Ammon's horn (tissue), 1 donor: ENCODE measurements at regions not wholly inside any gene's neighbourhood (a gene's known extent, or its start where the extent isn't known, plus 50 kb on each side); places are given as distances from the start of the nearest gene placed in this dataset.

Experiments used
- DNase-seq: peaks from one replicate; pipeline ENCODE4 v3.0.0-alpha.2; 2016; ENCODE audit warnings: low spot score

DNA sequence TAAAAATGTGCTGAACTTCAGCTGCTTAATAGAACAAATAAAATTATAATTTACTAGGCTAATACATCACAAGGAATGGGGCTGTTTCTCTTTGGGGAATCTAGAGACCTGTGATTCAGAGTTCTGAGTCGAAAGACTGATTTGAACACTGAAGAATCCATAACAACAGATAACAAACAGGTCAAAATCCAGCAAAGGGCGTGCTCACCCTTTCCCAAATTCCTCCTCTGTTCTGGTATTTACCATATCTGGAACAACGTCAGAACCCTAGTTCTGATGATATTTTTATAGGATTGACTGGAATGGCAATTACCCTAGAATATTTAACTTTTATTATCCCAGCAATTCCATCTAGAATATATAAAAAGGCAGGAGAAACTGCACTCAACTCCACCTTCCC, 66.0 kb upstream of the ITGA6 start:
- DNase-seq = no peak

GRCh38 chr2:172361840-172362239, 65.5 kb upstream of the ITGA6 start:
- DNase-seq = no peak

- no peak for DNase-seq
Observed at GRCh38 chr2:172364261-172364660, 63.1 kb upstream of the ITGA6 start.

DNA sequence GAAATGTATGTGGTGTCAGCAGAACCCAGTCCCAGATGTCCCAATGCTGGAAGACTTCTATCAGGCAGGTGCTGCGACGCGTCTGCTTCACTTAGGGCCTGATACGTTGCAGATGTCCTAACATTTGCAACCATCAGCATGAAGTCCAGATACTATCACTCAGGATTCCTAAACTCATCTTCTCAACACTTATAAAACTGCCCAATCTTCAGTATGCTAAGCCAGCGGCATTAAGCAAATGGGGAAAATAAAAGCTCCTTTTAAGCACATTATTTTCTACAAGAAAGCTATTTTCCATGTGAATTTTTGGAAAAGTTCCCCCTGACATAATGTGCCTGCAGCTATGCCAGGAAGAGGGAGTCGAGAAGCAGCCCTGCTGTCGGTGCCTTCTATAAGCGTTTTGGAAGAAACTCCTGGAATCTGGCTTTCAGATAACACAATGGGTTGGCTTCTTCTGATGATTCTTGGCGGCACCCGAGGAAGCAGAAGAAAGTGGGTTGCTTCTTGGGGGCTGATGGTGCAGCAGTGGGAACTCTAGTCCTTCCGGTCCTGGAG, 60.7 kb upstream of the ITGA6 start:
- no peak for DNase-seq

- DNase-seq = no peak
Observed at GRCh38 chr2:172370821-172371455, 56.4 kb upstream of the ITGA6 start.

GRCh38 chr2:172372436-172372835, 55.0 kb upstream of the ITGA6 start:
- DNase-seq = no peak

DNA sequence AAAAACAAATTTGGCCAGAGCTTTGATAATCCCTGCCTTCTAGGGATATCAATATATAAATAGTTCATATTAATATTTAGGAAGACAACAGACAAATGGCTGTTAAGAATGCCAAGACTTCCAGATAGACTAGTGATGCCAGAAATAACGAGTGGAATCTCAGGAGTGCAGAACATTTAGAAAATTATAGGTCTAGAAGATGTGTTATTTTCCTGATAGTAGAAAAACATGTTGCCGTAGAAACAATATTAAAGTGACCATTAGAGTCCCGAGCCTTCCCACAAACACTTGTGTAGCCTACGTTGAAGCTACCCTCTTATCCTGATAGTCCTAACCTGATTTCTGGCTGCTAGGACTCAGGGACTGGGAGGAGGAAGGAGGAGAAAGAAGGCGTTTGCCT, 54.3 kb upstream of the ITGA6 start:
- no peak for DNase-seq

GRCh38 chr2:172373766-172374165, 53.6 kb upstream of the ITGA6 start:
- no peak for DNase-seq

DNA sequence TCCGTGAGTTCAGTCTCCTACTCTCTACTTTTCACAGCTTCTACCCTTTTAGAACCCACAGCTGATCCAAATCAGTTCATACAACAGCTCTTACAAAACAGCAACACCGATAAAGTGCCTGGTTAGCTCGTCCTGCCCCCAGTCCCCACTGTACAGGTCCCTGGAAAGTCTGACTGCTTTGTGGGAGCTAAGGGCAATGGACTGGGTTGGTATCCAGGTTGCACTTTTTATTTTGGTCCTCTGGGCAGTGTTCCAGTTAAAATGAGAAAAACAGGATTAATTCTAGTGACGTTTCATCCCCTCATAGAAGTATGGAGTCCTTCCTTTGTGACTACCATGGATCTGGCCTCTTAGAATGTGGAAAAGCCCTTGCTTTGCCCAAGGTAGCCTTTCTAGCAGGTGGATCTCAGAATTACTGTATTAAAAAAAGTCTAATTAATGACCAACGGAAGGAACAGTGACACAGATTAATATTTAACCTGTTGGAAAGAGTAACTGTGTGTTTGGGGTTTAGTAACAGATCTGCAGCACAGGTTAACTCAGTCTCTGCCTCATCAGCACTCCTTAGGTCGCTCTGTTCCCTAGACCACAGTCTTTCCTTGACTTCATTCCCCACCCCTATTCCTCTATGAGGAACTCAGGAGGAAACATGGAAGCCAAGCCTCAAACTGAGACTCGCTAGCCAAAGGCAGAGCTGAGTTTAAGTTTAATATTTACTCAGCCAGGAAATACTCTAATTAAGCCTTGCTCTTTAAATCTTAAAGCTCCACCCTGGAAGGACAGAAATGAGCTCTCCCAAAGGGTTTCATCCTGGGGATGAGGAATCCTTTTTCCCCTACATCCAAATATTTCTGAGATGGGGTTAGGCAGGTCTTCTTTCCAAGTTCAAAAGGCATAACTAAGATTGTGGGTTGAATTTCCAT, 52.8 kb upstream of the ITGA6 start:
- DNase-seq = no peak

DNA sequence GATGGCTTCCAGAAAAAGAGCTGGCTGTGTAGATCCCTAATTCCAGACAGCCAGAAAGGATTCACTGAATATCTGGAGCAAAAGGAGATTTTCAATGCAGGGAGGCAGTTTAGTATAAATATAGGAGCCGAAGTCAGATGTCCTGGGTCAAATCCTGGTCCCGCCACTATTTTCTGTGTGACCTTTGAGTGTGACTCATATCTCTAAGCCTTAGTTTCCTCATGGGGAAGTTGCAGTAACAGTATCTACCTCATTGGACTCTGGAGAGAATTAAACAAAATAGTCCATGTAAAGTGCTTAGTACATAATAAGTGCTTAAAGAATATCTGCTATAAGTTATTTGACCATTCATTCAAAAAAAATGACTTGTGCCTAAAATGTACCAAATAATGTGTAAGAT, 52.1 kb upstream of the ITGA6 start:
- no peak for DNase-seq

DNA sequence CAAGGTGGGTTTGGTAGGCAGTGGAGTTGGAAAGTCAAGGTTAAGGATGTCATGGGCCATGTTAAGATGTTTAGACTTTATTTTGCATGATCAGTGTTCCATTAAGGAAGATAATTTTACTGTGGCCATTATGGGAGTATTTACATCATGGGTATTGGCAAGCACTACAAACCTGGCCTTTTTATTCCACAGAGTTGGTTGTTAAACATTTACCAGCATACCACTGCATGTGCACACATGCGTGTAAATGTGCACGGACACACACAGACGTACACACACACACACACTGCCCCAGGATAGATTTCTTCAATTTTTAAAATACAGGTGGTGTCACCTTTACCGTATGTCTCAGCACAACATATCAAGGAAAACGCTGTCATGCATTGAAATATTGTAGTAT, 51.4 kb upstream of the ITGA6 start:
- no peak for DNase-seq

- no peak for DNase-seq
Observed at GRCh38 chr2:172376505-172377125, 50.8 kb upstream of the ITGA6 start.

DNA sequence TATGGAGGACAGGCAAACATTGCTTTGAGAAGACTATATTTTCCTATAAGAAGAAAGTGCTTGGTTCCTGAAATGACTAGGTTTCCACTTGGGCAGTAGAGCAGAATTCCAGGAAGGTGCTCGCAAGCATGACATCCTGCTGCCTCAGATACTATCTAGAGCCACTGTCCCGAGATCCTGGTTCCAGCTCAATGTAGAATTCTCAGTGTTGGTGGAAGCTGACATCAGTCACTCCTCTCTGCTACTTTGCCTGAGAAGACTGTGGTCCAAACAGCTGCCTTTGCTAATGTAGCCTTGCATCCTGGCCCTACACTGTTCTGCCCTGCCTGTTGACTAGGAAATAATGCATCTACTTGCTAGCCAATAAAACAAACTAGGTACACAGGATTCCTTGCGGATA, 50.0 kb upstream of the ITGA6 start:
- DNase-seq = no peak
